H1 (cell line): ENCODE measurements at regions not wholly inside any gene's neighbourhood (a gene's known extent, or its start where the extent isn't known, plus 50 kb on each side); places are given as distances from the start of the nearest gene placed in this dataset.

Experiments
- BACH1 ChIP-seq: IDR thresholded peaks from 2 replicates; pipeline ENCODE4 v1.6.1; 2012; ENCODE audit warnings: low read length, improper control_type of control experiment
- CBX8 ChIP-seq: fragments of 300-800, 300-1000 bp; sonication (generic); IDR thresholded peaks from 2 replicates; pipeline ENCODE4 v1.7.1; 2016; ENCODE audit warnings: low read depth, low read length, borderline replicate concordance
- CHD2 ChIP-seq: IDR thresholded peaks from 2 replicates; pipeline ENCODE4 v1.6.1; 2012; ENCODE audit warnings: low read length, improper control_type of control experiment
- CTCF ChIP-seq, 3 experiments: IDR thresholded peaks; 1 replicate in 2 of 3; 2 replicates in 1 of 3; pipeline versions ENCODE4 v1.5.1 to v1.6.1; 2011; ENCODE audit warnings: low read length in 3 of 3, mild to moderate bottlenecking in 3 of 3, inconsistent platforms in 2 of 3, low read depth in 1 of 3, moderate library complexity in 1 of 3; ENCODE audit not compliant: insufficient read depth in 1 of 3; ENCODE audit errors: control extremely low read depth in 1 of 3
- EGR1 ChIP-seq: IDR thresholded peaks from 2 replicates; pipeline ENCODE4 v1.6.1; 2011; ENCODE audit warnings: low read depth, low read length, borderline replicate concordance
- EZH2 ChIP-seq: fragments of 200-600 bp; sonication (generic); IDR thresholded peaks from 2 replicates; pipeline ENCODE4 v1.7.1; 2012; ENCODE audit warnings: low read depth, mild to moderate bottlenecking, moderate library complexity, low read length, inconsistent platforms; ENCODE audit not compliant: severe bottlenecking
- HDAC2 ChIP-seq, 2 experiments: fragments of 300-600 bp in 1 of 2; sonication (generic) in 1 of 2; IDR thresholded peaks; 2 replicates each; pipeline ENCODE4 v1.6.1; 2011 to 2012; ENCODE audit warnings: low read depth in 2 of 2, low read length in 2 of 2, mild to moderate bottlenecking in 2 of 2, moderate library complexity in 2 of 2, borderline replicate concordance in 1 of 2, inconsistent platforms in 1 of 2
- PHF8 ChIP-seq: fragments of 200-600 bp; sonication (generic); conservative IDR thresholded peaks from 2 replicates; pipeline ENCODE4 v1.7.1; 2012; ENCODE audit warnings: low read depth, mild to moderate bottlenecking, inconsistent platforms, low read length, moderate library complexity
- POLR2A ChIP-seq, 2 experiments: IDR thresholded peaks; 1 replicate in 1 of 2; 2 replicates in 1 of 2; pipeline ENCODE4 v1.6.1; 2011; ENCODE audit warnings: low read depth in 2 of 2, low read length in 2 of 2, mild to moderate bottlenecking in 2 of 2; ENCODE audit errors: control extremely low read depth in 1 of 2
- POLR2AphosphoS5 ChIP-seq: IDR thresholded peaks from 2 replicates; pipeline ENCODE4 v1.6.1; 2011; ENCODE audit warnings: low read depth, low read length
- RFX5 ChIP-seq: IDR thresholded peaks from 2 replicates; pipeline ENCODE4 v1.6.1; 2011; ENCODE audit warnings: low read depth, low read length, improper control_type of control experiment, borderline replicate concordance
- SIN3A ChIP-seq, 2 experiments: IDR thresholded peaks in 1 of 2; conservative IDR thresholded peaks in 1 of 2; 2 replicates each; pipeline ENCODE4 v1.6.1; 2011 to 2012; ENCODE audit warnings: low read length in 2 of 2, improper control_type of control experiment in 1 of 2, low read depth in 1 of 2, mild to moderate bottlenecking in 1 of 2
- TCF12 ChIP-seq: IDR thresholded peaks from 2 replicates; pipeline ENCODE4 v1.6.1; 2011; ENCODE audit warnings: low read depth, mild to moderate bottlenecking, low read length
- ZNF274 ChIP-seq: IDR thresholded peaks from 2 replicates; pipeline ENCODE4 v1.7.0; 2012; ENCODE audit warnings: low read length, borderline replicate concordance; ENCODE audit errors: extremely low read depth

- no peak for TF ChIP-seq CTCF (IDR thresholded peaks at IDR 0.05; ENCODE audit: control extremely low read depth in 1 of 3, insufficient read depth in 1 of 3, low read depth in 1 of 3, low read length in 3 of 3)
- no peak for TF ChIP-seq TCF12
- no peak for TF ChIP-seq POLR2A (IDR thresholded peaks at IDR 0.05; ENCODE audit: control extremely low read depth in 1 of 2, low read depth in 2 of 2, low read length in 2 of 2)
- TF ChIP-seq CHD2 = no peak
- TF ChIP-seq EZH2 = no peak
- TF ChIP-seq HDAC2 (IDR thresholded peaks at IDR 0.05; ENCODE audit: borderline replicate concordance in 1 of 2, low read depth in 2 of 2, low read length in 2 of 2) = no peak
- TF ChIP-seq ZNF274 = no peak
- no peak for TF ChIP-seq PHF8
- TF ChIP-seq POLR2AphosphoS5 = no peak
- no peak for TF ChIP-seq RFX5
- TF ChIP-seq BACH1 = no peak
- TF ChIP-seq CBX8 = no peak
- TF ChIP-seq SIN3A (conservative IDR thresholded peaks at IDR 0.05 in 1 of 2, IDR thresholded peaks at IDR 0.05 in 1 of 2; ENCODE audit: low read depth in 1 of 2, low read length in 2 of 2) = no peak
- no peak for TF ChIP-seq EGR1
These were observed 70.2 kb upstream of the S1PR1 start for GRCh38 chr1:101166583-101167120.
